HG02763 (cell line): ENCODE measurements at regions not wholly inside any gene's neighbourhood (a gene's known extent, or its start where the extent isn't known, plus 50 kb on each side); places are given as distances from the start of the nearest gene placed in this dataset.

ENCODE experiments used
- ATAC-seq: cut with Tn5 transposase; IDR thresholded peaks from one replicate; pipeline ENCODE4 v1.9.1; 2021; ENCODE audit warnings: mild to moderate bottlenecking, moderate library complexity; ENCODE audit not compliant: unreplicated experiment

- ATAC-seq, result no peak
Measured at GRCh38 chr13:78802912-78803311, 144.0 kb upstream of the OBI1 start.

- no peak for ATAC-seq
Measured at GRCh38 chr13:78787190-78787589, 128.2 kb upstream of the OBI1 start.

GRCh38 chr13:78786459-78786858 is 127.5 kb upstream of the OBI1 start:
- no peak for ATAC-seq

- no peak for ATAC-seq
Measured at GRCh38 chr13:78785764-78786163, 126.8 kb upstream of the OBI1 start.

DNA sequence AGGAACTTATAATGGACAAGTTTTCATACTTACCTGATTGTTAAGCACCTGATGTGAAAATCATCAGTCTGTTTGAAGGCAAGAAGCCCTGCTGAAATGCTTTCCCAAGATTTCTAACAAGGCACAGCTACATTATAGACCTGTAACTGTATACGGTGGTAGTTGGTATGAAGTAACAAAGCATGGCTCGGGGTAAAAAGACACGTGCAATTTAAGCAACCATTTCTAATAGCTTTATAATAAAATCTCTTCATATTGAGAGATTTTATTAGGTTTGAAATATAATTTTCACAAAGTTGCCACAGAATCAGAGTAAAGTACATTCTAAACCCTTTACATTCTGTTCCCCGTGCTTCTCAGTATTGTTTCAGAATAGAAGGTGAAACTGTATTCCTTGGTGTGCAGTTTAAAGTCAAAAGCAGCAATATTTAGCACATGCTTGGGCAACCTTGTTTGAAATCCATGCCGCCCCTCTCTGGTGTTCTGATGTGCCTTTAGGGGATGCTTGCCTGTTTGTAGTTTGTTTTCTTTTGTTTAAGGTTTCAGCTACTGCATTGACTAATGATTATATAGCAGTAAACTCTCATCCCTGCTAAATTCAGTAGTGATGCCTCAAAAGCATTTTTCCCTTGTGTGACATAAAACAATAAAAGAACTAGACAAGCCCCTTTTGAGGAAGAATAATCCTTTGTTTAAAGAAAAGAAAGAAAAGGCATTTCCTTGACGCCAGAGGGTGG is 125.2 kb upstream of the OBI1 start:
- ATAC-seq, result no peak

GRCh38 chr13:78780708-78781107 is 121.8 kb upstream of the OBI1 start:
- ATAC-seq, result no peak

- ATAC-seq, result no peak
Measured at GRCh38 chr13:78779608-78780007, 120.7 kb upstream of the OBI1 start.

- ATAC-seq, result no peak
Measured at GRCh38 chr13:78777976-78778375, 119.0 kb upstream of the OBI1 start.

- no peak for ATAC-seq
Measured at GRCh38 chr13:78777396-78777795, 118.4 kb upstream of the OBI1 start.

DNA sequence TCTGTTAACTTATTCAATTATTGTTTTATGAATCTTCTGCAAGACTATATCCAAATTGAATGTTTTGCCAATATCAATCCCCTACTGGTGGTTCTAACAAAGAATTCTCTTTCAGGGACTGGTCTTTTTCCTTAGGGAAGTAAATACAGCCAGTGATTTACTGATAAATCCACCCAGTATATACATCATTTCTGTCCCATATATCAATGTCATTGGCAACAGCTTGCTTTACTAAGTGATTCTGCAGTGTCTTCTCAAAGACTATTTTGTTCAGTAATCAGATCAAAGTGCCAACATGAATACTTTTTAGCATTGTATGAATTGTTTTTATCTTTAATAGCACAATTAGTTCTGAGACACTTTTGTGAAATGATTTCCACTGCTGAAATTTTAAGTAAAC is 114.0 kb upstream of the OBI1 start:
- ATAC-seq, result no peak

DNA sequence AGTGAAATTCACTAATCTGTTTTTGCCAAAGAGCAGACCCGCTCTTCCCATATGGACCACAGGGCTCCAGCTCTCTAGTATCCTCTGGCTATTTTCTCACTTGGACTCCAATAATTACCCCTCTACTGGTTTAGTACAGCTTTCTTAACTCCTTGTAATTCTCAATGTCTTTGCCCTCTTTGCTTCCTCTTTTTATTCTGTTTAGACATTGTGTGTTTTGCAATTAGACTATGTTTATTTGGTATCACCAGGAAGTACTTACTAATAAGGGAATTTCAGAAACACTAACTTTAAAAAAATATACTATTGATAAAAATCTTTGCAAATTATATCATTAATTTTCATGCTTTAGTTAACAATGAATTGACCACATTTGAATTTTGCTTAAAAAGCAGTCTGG is 111.6 kb upstream of the OBI1 start:
- ATAC-seq, result no peak

DNA sequence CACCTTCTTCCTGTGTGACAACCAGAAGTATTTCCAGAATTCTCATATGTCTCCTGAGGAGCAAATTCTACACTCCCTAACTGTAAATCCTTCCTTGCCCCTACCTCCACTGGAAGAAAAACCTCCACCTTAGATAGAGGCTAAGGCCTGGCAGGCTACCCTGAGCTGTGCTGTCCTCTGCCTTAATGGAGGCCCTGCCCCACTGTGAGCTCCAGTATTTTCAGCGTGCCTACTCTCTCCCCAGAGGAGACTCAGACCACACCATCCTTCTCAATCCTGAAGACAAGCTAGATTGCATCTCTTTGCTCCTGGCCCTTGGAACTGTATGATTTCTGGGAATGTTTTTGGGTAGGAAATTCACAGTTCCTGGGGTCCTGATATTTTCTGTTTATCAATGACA is 110.0 kb upstream of the OBI1 start:
- no peak for ATAC-seq

- no peak for ATAC-seq
Measured at GRCh38 chr13:78764665-78765064, 105.7 kb upstream of the OBI1 start.

GRCh38 chr13:78762825-78763224 is 103.9 kb upstream of the OBI1 start:
- ATAC-seq, result no peak

DNA sequence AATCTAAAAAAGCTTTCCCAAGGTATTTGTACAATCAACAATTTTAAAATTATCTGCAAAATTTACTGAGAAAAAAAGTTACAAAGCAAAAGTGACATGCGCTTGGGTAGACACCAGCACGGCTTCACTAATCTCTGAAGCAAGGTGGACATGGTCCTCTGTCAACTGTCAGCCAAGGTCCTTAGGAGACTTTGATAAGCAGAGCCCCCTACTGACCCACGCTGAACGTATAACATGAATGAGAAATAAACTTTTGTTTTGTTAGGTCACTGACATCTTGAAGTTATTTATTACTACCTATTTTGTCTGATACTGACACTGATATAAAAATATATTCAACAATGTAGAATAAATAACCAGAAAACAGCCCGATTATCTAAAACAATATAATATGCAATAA is 100.7 kb upstream of the OBI1 start:
- ATAC-seq, result no peak

- no peak for ATAC-seq
Measured at GRCh38 chr13:78758549-78758948, 99.6 kb upstream of the OBI1 start.

- no peak for ATAC-seq
Measured at GRCh38 chr13:78753435-78753834, 94.5 kb upstream of the OBI1 start.

DNA sequence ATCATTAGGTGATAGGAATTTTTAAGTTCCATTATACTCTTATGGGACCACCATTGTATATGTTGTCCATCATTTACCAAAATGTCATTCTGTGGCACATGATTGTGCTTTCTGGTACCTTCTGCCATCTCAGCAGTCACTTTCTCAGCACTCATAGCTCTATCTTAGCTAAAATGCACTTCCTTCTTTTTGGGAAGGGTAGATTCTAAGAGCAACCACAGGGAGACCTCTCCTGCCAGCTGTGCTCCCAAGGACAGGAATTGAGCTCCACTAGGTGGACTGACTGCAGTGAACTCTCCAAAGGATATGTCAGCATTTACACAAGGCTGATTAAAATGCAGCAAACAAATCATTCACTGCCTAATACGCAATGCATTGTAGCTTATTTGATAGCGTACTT is 91.8 kb upstream of the OBI1 start:
- ATAC-seq, result no peak

DNA sequence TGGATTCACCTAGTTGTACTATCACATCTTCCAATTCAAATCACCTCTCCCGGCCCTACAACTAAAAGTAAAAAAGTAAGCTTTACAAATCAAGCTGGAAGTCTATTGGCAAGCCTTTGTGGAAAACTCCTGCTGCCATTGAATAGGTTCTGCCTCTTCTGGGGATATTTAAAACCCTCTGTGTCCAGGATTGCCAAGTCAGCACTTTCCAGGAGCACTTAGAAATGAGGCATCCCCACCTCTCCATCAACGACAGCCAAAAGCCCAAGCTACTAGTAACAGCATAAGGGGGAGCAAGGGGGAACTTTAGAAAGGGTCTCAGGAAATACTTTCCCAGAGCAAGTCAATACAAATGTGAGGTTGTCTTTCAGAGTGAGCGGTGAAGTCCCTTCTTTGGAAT is 85.0 kb upstream of the OBI1 start:
- no peak for ATAC-seq

- ATAC-seq, result no peak
Measured at GRCh38 chr13:78742659-78743058, 83.7 kb upstream of the OBI1 start.

DNA sequence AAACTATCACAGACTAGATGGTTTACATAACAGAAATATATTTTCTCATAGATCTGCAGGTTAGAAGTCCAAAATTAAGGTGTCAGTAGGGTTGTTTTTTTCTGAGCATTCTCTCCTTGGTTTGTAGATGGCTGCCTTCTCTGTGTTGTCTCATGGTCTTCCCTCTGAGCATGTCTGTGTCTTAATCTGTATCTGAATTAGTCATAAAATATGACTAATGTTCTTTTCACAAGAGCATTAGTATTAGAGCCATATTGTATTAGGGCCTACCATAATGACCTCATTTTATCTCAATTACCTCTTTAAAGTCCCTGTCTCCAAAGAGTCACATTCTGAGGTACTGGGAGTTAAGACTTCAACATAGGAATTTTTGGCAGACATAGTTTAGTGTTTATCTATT is 77.2 kb upstream of the OBI1 start:
- no peak for ATAC-seq

- no peak for ATAC-seq
Measured at GRCh38 chr13:78732445-78733017, 73.6 kb upstream of the OBI1 start.

DNA sequence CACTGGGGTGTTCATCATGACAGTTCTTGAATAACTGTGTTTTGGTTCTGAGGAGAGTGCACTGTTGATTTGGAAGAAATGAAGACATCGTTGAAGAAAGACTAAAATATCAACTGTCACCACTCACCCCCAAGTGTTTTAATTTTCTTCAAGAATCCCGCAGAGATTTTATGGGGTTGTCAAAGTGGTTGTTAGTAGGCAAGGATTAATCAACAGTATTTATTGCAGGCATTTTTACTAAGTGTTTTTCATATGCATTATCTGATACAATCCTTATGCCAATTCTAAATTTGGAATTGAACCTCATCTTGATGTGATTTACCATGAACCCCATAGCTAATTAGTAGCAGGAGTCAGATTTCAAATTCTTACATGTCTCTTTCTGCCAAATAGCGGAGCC is 63.7 kb upstream of the OBI1 start:
- ATAC-seq, result no peak
